Activated CD4-positive, alpha-beta T cell treated with anti-CD3 and anti-CD28 coated beads for 24 hours (primary cell): ENCODE measurements at regions not wholly inside any gene's neighbourhood (a gene's known extent, or its start where the extent isn't known, plus 50 kb on each side); places are given as distances from the start of the nearest gene placed in this dataset.
"Not testable (repeated sequence)": the region's sequence is repeated elsewhere in the genome, so short reads cannot be mapped to it uniquely, and the experiment has no call there.

Source experiments
- DNase-seq, 2 donors: peaks; one replicate each; pipeline ENCODE4 v3.0.0-alpha.2; 2020; ENCODE audit warnings: low read depth in 2 of 2

DNA sequence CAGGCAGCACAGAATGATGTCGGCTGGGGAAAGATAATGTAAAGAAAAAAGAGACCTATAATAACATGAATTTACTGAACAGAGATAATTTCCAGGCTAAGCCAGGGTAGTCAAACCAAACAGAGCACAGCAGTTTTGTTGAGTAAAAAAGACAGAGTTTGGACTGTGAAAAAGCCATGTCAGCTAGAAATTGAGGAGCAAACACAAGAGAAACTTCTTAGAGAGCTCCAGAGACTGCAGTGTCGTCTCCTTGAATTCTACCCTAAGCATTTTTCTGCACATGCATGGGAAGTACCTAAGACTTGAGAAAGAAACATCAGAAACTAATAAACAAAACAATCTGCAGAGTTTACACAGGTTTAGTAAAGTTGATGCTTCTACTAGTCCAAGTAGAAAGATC, 1098.8 kb upstream of the CDH8 start:
- DNase-seq, result no peak

DNA sequence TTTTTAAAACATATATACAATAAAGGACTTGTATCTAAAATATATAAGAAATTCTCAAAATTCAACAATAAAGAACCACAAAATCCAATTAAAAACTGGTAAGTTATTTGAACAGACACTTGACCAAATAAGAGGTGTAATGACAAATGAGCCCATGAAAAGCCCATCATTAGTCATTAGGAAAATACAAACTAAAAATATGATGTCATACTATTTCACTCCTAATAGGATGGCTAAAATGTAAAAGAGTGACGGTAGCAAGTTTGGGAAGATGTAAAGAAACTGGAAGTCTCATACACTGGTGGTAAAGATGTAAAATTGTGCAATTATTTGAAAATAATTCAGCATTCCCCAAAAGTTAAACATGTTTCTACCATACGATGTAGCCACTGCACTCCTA, 1095.3 kb upstream of the CDH8 start:
- no peak for DNase-seq

DNA sequence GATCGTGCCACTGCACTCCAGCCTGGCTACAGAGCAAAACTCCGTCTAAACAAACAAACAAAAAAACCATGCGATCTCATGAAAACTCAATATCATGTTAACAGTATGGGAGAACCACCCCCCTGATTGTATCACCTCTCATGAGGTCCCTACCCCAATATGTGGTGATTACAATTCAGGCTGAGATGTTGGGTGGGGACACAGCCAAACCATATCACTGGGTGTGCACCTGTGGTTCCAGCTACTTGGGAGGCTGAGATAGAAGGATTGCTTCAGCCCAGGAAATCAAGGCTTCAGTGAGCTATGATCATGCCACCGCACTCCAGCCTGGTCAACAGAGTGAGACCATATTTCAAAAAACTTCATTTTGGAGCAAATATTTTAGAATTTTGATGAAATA, 1094.7 kb upstream of the CDH8 start:
- no peak for DNase-seq

DNA sequence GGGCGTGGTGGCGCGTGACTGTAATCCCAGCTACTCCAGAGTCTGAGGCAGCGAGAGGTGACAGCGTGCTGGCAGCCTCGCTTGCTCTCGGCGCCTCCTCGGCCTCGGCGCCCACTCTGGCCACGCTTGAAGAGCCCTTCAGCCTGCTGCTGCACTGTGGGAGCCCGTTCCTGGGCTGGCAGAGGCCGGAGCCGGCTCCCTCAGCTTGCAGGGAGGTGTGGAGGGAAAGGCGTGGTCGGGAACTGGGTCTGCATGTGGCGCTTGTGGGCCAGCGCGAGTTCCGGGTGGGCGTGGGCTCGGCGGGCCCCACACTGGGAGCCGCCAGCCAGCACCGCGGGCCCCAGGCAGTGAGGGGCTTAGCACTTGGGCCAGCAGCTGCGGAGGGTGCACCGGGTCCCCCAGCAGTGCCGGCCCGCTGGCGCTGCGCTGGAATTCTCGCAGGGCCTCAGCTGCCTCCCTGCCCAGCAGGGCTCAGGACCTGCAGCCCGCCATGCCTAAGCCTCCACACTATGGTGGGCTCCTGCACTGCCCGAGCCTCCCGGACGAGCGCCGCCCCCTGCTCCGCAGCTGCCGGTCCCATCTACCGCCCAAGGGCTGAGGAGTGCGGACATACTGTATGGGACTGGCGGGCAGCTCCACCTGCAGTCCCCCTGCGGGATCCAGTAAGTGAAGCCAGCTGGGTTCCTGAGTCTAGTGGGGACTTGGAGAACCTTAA, 1093.3 kb upstream of the CDH8 start:
- DNase-seq, result no peak

DNA sequence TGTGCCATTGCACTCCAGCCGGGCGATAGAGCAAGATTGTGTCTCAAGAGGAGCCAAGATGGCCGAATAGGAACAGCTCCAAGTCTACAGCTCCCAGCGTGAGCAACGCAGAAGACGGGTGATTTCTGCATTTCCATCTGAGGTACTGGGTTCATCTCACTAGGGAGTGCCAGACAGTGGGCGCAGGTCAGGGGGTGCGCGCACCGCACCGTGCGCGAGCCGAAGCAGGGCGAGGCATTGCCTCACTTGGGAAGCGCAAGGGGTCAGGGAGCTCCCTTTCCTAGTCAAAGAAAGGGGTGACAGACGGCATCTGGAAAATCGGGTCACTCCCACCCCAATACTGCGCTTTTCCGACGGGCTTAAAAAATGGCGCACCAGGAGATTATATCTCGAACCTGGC, 1083.7 kb upstream of the CDH8 start:
- DNase-seq, result not testable (repeated sequence)

DNA sequence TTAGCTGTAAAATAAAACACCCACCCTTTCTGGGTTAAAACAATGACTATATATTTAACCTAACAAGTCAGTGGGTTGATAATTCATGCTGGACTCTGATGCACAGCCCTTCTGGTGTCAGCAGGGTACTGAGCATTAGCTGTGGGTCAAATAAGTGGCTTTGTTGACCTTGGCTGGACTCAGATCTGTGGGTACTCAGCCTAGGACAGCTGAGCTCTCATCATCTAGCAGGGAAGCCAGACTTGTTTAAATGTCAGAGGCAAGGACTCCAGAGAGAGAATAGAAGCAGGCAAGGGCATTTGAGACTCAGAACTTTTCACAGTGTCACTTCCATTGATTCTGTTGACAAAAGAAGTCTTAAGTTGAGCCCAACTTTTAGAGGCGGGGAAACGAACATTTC, 1063.8 kb upstream of the CDH8 start:
- DNase-seq, result no peak

DNA sequence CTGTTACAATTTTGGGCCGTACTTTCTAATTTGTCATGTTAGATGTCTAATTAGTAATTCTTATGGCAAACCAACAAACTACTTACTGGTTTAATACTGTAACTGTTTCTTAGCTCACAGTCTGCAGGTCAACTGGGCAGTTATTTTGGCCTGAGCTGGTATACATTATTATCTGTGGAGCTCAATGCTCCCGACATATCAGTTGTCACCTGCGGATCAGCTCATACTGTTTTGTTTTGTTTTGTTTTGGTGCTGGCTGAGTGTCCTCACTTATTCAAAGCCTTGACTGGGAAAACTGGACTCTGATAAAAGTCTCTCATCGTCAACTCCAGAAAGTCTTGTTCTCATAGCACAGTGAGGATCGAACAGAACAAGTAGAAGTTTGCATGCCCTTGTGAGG, 1060.6 kb upstream of the CDH8 start:
- no peak for DNase-seq

DNA sequence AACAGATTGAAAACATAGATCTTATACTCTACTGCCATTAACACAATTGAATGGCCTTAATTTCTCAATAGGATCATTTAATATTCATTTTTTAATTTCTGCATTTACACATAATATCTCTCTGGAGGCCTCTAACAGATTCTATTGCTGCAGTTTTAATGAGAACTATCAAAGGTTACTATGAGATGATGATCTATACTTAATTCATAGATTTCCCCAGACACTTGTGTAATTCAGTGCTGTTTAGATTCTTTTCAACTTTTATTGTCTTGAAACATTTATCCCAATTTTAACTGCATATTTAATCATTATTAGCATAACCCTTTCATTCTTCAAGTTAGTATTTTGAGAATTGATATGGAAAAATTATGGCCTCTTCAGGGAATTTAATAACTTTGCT, 1056.5 kb upstream of the CDH8 start:
- DNase-seq, result no peak

DNA sequence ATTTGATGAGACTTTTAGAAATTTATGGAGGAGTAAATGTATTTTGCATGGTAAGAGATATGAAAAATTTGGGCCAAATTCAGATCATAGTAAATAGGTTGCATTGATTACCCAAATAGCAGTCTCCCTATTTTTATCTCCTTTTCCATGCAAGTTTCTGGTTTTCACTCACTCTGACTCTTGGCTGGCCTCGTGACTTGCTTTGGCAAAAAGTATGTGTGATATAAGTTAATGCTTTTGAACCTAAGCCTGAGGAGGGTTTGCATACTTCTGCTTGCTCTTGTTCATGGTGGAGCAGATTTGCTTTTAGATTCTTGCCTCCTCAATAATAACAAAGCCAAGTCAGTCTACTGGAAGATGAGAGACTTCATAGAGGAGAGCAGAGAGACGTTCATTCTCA, 1045.9 kb upstream of the CDH8 start:
- DNase-seq, result no peak

DNA sequence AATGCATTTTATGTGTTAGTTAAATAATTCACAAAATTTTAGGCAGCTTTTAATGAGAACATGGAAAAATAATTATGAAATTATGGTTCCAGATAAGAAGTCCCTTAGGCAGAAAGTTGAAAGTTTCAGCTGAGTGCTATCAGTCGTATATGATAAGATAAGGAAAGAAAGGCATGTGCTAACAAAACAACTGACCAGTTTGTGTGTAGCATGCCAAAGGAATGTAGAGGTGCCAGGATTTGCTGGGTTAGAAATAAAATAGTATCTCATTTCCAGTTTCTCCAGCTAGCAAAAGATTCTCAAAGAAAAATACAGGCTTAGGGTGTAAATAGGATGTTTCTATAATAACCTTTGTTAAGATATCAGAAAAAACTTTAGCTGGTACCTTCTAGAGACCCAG, 1044.5 kb upstream of the CDH8 start:
- DNase-seq, result no peak

DNA sequence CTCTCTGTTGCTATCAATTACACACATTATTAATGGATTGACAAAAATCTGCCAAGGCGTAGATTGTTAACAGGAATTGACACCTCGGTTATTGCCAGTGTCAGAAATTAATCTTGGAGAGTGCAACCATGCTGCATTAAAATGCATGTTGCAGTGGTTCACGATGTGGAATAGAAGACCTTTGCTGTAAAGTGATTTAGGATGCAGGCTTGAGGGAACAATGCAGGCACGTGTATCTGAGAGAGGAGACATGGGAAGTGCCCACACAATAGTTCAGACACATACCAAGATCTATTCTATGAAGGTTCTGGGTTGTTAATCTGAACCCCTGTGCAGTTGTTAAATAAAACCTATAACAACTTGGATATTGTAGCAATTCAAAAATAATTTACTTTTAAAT, 1032.8 kb upstream of the CDH8 start:
- no peak for DNase-seq

DNA sequence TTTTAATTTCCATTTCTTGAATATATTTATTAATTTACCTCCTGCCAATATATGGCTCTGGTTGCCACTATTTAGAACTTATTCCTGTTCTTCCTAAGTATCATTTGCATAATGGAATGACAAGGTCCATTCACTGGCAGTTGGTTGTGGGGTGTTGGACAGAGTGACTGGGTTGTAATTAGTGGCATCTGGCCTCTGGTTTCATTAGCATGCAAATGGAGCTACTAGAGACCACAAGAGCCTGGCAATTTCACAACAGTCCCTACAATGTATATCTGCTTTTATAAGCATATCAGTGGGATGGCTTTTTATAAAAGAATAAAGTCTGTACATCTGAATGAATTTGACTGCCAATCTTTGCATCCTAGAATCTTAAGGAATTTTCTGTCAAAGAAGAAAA, 1030.9 kb upstream of the CDH8 start:
- DNase-seq, result no peak

DNA sequence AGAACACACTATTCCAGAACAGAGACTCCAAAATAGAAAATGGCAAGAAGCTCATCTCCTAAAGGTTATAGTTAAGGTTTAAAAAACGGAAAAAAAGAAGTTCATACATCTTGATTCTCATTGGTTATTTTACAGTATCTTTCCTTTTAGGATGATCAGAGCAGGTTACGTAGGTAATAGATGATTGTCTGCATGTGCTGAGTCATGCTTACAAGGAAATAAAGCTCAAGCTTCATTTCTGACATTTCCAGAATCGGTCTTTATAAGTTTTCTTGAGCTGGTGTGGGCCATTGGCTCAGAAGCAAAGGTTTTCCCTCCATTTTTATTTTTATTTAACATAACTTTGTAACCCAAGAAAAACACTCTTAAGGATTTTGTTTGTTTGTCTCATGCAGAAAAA, 1030.3 kb upstream of the CDH8 start:
- DNase-seq, result no peak

DNA sequence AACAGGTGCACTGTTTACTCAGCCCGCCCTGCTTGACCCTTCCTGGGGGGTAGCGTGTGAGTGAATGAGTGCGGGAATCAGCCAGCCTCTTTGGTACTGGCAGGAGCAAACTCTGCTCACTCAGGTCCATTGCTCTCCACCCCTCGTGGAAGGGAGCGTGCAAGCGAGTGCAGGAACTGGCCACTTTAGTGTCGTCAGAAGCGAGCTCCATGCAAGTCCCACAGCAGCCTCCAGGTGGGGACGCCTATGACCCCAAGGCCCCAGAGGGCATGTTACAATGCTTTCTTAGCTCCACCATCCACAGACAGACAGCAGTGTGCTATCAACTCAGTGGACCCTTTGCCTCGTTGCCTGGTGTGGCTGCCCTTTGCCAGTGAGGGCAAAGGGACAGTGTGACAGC, 1025.1 kb upstream of the CDH8 start:
- no peak for DNase-seq

DNA sequence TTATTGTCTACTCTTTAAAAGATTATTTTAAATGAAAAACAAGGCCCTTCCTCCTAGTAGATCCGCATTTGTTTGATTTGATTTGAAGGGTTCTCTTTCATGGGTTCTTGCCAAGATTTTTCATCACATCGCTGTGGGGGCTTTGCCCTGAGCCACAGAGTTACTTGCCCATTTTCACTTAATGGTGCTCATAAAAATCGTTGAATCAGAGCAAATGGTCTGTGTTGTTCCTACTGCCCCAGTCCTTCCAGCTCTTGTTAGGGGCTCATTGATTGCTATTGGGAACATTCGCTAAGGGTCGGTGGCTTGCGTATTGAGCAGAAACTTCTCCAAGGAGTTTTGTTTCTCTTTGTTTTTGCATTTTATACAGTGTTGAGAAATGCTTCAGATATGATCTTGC, 1023.4 kb upstream of the CDH8 start:
- no peak for DNase-seq

DNA sequence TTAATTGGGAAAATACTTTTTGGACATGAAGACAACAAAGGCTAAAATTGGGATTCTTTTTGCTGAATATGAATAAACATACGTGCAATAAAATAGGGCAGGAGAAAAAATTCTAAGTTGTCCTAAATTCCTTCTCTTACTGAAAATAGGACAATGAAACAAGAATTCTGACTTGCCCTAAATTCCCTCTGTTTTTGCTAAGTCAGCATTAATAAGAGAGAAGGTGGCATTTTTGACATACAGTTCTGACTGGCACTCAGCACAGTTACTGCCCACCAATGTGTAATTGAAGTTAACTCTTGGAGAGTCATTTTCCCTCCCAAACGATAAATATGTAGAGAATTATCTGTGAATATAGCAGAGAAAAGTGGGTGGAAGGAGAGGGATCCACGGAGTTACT, 1021.1 kb upstream of the CDH8 start:
- DNase-seq, result no peak

DNA sequence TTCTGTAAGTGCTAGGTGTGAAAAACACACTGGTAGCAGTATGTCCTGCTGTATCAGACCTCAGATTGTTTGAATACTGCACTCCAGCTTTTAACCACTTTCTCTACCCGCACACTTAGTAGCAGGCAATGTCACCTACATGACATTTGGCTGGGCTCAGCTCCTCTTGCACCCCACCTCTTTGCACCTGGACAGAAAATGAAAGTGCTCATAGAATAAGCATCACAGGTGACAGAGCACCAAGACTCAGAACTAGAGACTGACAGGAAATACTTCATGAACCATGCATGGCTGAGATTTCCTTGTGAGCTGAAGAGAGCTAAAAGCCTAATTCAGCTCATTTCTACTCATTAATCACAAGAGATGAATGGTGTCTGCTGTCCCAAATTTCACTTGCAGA, 1014.2 kb upstream of the CDH8 start:
- DNase-seq, result no peak

DNA sequence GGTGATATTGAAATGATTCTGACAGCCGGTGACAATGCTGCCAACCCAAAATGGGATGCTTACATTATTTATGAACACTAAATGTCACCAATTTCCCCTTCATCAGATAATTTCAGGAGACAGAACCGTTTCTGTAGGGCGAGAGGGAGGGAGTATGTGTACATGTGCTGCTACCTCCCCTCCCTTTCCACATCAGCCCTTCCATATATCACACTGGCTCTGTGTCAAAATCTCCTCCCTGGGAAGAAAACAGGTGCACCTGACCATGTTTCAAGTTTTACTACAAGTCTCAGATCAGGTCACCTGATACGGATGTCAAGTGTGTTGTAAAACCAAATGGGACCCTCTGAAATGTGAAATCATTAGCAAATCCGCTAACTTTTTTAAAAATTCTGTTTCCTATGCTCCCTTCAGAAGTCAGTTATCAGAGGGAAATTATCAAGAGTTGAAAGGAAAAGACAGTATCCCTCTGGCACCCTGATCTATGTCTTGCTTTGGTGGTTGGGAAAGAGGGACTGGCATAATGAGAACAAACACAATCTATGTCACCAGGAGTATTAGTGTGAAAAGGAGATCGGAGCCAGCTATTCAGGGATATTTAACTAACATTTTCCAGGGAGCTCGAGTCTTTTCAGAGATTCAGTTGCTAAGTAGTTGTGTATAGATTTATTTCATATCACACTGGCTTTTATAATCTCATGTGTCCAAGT, 1002.3 kb upstream of the CDH8 start:
- no peak for DNase-seq

DNA sequence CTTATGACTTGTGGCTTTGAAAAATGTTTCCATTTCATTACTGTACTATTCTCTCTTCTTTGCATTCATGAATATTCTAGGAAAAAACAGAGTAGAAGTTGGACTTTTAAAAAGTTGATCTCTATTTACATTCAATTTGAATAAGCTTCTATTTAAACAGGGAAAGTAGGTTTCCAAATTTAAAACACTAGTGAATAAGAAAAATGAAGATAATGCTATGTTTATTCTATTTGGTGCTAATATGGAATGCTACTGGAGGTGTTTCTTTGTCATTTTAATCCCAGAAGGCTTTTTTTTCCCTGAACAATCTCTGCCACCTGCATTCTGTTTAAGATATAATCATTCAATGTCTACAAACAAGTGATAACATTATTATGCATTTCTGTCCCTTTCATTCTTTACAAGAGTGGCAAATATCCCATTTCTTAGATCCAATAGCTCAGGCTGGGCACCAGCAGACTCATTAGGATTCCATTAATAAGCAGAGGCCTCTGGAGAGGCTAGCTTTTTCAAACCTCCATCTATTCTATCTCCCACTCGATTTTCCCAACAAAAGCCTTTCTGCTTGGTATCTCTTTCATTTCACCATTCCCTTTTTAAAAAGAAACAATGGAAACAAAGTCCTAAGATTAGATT, 1001.6 kb upstream of the CDH8 start:
- no peak for DNase-seq

DNA sequence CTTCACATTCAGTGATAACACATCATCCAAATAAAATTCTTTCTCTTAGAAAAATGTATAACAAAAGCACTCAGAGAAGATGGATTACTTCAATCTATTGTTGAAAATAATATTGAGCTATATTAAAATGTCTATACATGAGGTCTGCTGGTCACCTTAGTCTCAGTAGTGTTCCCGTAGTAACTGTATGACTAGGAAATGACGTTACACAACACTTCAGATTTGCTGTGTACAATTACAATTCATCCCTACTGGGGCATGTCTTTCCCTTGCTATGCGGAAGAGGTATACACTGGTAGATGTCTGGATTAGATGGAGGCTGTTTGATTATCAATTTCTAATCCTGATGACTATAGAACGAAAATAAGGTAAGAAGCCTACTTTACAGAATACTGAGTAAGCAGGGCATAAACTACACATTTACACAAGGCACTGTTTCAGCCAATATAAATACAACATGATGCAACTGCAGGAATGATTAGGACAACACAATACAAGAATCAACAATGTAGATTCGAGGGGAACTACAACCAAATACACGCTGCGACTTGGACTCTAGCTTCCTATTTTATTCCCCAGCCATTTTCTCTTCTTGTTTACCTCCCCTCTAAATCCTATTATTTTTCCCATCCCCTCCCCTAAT, 982.5 kb upstream of the CDH8 start:
- no peak for DNase-seq

DNA sequence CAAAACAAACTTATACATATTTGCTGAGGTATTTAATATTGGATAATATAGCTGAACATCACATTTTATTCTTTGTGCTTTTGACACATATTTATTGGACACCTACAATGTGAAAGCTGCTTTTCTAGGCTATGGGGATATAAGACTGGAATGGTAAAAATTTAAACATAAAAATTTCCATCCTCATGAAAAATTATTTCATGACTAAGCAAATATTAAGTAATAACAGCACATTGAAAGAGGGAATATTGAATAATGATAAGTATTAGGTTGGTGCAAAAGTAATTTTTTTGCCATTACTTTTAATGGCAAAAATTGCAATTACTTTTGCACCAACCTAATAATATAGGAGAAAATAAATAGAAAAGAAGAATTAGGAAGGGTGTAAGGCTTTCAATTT, 972.5 kb upstream of the CDH8 start:
- DNase-seq, result no peak

DNA sequence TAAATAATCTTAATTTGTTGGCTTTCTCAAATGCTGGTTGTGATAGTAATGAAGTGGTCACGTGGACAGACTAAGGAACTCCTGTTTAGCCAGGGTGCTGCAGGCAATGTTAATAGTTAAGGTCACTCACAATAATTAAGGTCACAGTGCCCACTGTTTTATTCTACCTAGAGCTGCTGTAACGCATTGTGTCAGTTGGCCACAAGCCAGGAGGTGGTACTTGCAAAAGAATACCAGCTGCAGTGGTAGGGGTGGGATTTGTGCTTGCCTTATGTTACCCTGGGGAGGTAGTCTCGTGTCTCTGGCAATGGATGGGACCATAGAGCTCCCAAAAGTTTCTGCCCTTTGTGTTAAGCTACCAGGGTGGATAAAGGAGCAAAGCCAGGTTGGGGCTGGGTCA, 969.1 kb upstream of the CDH8 start:
- DNase-seq, result no peak

DNA sequence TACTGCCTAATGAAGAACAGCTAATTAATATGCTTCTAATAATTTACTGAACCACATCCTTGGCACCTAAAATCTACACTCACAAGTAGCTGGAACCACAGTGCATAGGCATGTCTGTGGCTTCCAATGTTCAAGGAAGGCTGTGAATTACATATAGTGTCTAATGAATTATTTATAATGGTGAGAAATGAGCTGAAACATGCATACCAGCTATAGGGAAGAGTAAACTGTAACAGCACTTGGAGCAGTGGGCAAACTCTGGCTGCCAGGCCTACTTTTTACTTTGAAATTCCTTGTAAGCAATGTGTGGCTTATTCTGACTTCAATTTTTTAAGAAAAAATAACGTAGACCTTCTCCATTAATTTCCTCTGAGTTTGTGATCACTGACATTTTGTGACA, 953.2 kb upstream of the CDH8 start:
- DNase-seq, result no peak
